ENCODE measurements at regions not wholly inside any gene's neighbourhood (a gene's known extent, or its start where the extent isn't known, plus 50 kb on each side); places are given as distances from the start of the nearest gene placed in this dataset.
"Not testable (repeated sequence)": the region's sequence is repeated elsewhere in the genome, so short reads cannot be mapped to it uniquely, and the experiment has no call there.

GRCh38 chr1:157328120-157328519 lies 189.9 kb upstream of the ETV3 start:
- not testable (repeated sequence) for TF ChIP-seq ZNF232 (CRISPR knock-in tag; IDR thresholded peaks at IDR 0.05); CTCF (IDR thresholded peaks at IDR 0.05); ZNF532 (CRISPR knock-in tag; IDR thresholded peaks at IDR 0.05; ENCODE audit: borderline replicate concordance); E2F1 (CRISPR knock-in tag; IDR thresholded peaks at IDR 0.05); NR2C2 (CRISPR knock-in tag; IDR thresholded peaks at IDR 0.05); STAT6 (CRISPR knock-in tag; conservative IDR thresholded peaks at IDR 0.05; ENCODE audit: low read depth)

Data from WTC11 (cell line).